Activated naive CD4-positive, alpha-beta T cell treated with anti-CD3 and anti-CD28 coated beads for 36 hours (primary cell): ENCODE measurements at regions not wholly inside any gene's neighbourhood (a gene's known extent, or its start where the extent isn't known, plus 50 kb on each side); places are given as distances from the start of the nearest gene placed in this dataset.

Experiments used
- CTCF ChIA-PET: fragments of 350-600 bp; sonication (Branson Sonifier 250); formaldehyde crosslinking; loops from one replicate; lab custom pipeline; 2021; ENCODE audit warnings: antibody characterized with exemption; lab: Charles Lee
- DNase-seq: peaks from one replicate; pipeline ENCODE4 v3.0.0-alpha.2; 2020
- H3K27ac Mint-ChIP-seq: one replicate; pipeline ENCODE4 v1.8.0; 2021; ENCODE audit warnings: mild to moderate bottlenecking, mixed read lengths
- H3K27me3 Mint-ChIP-seq: one replicate; pipeline ENCODE4 v1.8.0; 2021; ENCODE audit warnings: low read depth, mixed read lengths
- H3K36me3 Mint-ChIP-seq: one replicate; pipeline ENCODE4 v1.8.0; 2021; ENCODE audit warnings: low read depth, mixed read lengths
- H3K4me1 Mint-ChIP-seq: one replicate; pipeline ENCODE4 v1.8.0; 2021; ENCODE audit warnings: low read depth, mixed read lengths
- H3K4me3 Mint-ChIP-seq: one replicate; pipeline ENCODE4 v1.8.0; 2021; ENCODE audit warnings: mild to moderate bottlenecking, moderate library complexity, mixed read lengths
- H3K9me3 Mint-ChIP-seq: one replicate; pipeline ENCODE4 v1.8.0; 2021; ENCODE audit warnings: mixed read lengths
- intact Hi-C: fragments of 100-400 bp; cut with micrococcal nuclease; formaldehyde crosslinking; loops from one replicate; pipeline ENCODE4 v1.15.1; 2023

- intact Hi-C loops: no loop called here
- no peak for DNase-seq
- CTCF ChIA-PET: no interaction called here
- no peak overlapping the region for H3K4me3 Mint-ChIP-seq
- no peaks in the 10 kb centered on the region for H3K9me3 Mint-ChIP-seq
- no peak overlapping the region for H3K27ac Mint-ChIP-seq
- no peaks in the 10 kb centered on the region for H3K36me3 Mint-ChIP-seq
- H3K27me3 Mint-ChIP-seq: no peaks in the 10 kb centered on the region
- no peaks in the 10 kb centered on the region for H3K4me1 Mint-ChIP-seq
Measured at GRCh38 chr7:35550831-35551230, 144.1 kb downstream of the HERPUD2 start.

GRCh38 chr7:35549781-35550180, 145.2 kb downstream of the HERPUD2 start:
- H3K27me3 Mint-ChIP-seq: no peaks in the 10 kb centered on the region
- DNase-seq: no peak
- no peak overlapping the region for H3K4me3 Mint-ChIP-seq
- H3K4me1 Mint-ChIP-seq: no peaks in the 10 kb centered on the region
- CTCF ChIA-PET: no interaction called here
- H3K27ac Mint-ChIP-seq: no peak overlapping the region
- H3K36me3 Mint-ChIP-seq: no peaks in the 10 kb centered on the region
- H3K9me3 Mint-ChIP-seq: no peaks in the 10 kb centered on the region
- intact Hi-C loops: no loop called here

GRCh38 chr7:35548291-35548690, 146.6 kb downstream of the HERPUD2 start:
- intact Hi-C loops: no loop called here
- no peak for DNase-seq
- Mint-ChIP-seq H3K27me3 (no peaks in the 10 kb centered on the region), H3K4me1 (no peaks in the 10 kb centered on the region), H3K9me3 (no peaks in the 10 kb centered on the region), H3K27ac (no peak overlapping the region), H3K36me3 (no peaks in the 10 kb centered on the region), H3K4me3 (no peak overlapping the region)
- CTCF ChIA-PET: interaction anchor here (1.2 kb wide), 1 partner anchor 75 kb away, joined by 3 read pairs; no protein-coding TSS in a partner anchor

- Mint-ChIP-seq H3K4me3 (no peak overlapping the region), H3K9me3 (no peaks in the 10 kb centered on the region), H3K36me3 (no peaks in the 10 kb centered on the region), H3K27ac (no peak overlapping the region), H3K4me1 (no peaks in the 10 kb centered on the region), H3K27me3 (no peaks in the 10 kb centered on the region)
- intact Hi-C loops: no loop called here
- no peak for DNase-seq
- CTCF ChIA-PET: no interaction called here
Measured at GRCh38 chr7:35546691-35547429, 148.1 kb downstream of the HERPUD2 start.

GRCh38 chr7:35545831-35546230, 149.1 kb downstream of the HERPUD2 start:
- Mint-ChIP-seq H3K4me3 (no peak overlapping the region), H3K36me3 (no peaks in the 10 kb centered on the region), H3K27ac (no peak overlapping the region), H3K27me3 (no peaks in the 10 kb centered on the region), H3K4me1 (no peaks in the 10 kb centered on the region), H3K9me3 (no peaks in the 10 kb centered on the region)
- no peak for DNase-seq
- intact Hi-C loops: no loop called here
- CTCF ChIA-PET: interaction anchor here (0.6 to 0.9 kb wide), 2 partner anchors 361 to 1636 kb away, joined by 3 read pairs; no protein-coding TSS in a partner anchor

GRCh38 chr7:35544028-35544742, 150.8 kb downstream of the HERPUD2 start:
- H3K4me1 Mint-ChIP-seq: no peaks in the 10 kb centered on the region
- H3K36me3 Mint-ChIP-seq: no peaks in the 10 kb centered on the region
- CTCF ChIA-PET: interaction anchor here (0.7 to 1.5 kb wide), 3 partner anchors 13 to 80 kb away, joined by 3 read pairs; no protein-coding TSS in a partner anchor
- no peak overlapping the region for H3K27ac Mint-ChIP-seq
- intact Hi-C loops: no loop called here
- no peaks in the 10 kb centered on the region for H3K27me3 Mint-ChIP-seq
- H3K9me3 Mint-ChIP-seq: no peaks in the 10 kb centered on the region
- no peak overlapping the region for H3K4me3 Mint-ChIP-seq
- no peak for DNase-seq

GRCh38 chr7:35537067-35538023, 157.6 kb downstream of the HERPUD2 start:
- intact Hi-C loops: loop anchor here (1.0 to 5.0 kb wide), 9 partner anchors 17 to 1217 kb away; no protein-coding TSS in a partner anchor
- Mint-ChIP-seq H3K4me3 (peak overlapping the region; percentile 67), H3K9me3 (no peaks in the 10 kb centered on the region), H3K36me3 (no peaks in the 10 kb centered on the region), H3K27me3 (peaks cover 9% of the 10 kb centered on the region), H3K4me1 (peaks cover 1% of the 10 kb centered on the region), H3K27ac (no peak overlapping the region)
- peak; percentile 79 for DNase-seq
- CTCF ChIA-PET: interaction anchor here (0.6 to 2.8 kb wide), 4 partner anchors 17 to 112 kb away, joined by 3 to 13 read pairs (median 8); no protein-coding TSS in a partner anchor

- intact Hi-C loops: loop anchor here (2.0 to 5.0 kb wide), 4 partner anchors 349 to 1216 kb away; no protein-coding TSS in a partner anchor
- Mint-ChIP-seq H3K4me3 (no peak overlapping the region), H3K36me3 (no peaks in the 10 kb centered on the region), H3K4me1 (peaks cover 1% of the 10 kb centered on the region), H3K27me3 (peaks cover 9% of the 10 kb centered on the region), H3K27ac (no peak overlapping the region), H3K9me3 (no peaks in the 10 kb centered on the region)
- CTCF ChIA-PET: interaction anchor here (0.8 to 0.9 kb wide), 2 partner anchors 17 to 112 kb away, joined by 3 read pairs; no protein-coding TSS in a partner anchor
- no peak for DNase-seq
Measured at GRCh38 chr7:35536396-35536826, 158.5 kb downstream of the HERPUD2 start.

- Mint-ChIP-seq H3K27me3 (peaks cover 7% of the 10 kb centered on the region), H3K4me1 (peaks cover 1% of the 10 kb centered on the region), H3K9me3 (no peaks in the 10 kb centered on the region), H3K4me3 (no peak overlapping the region), H3K36me3 (no peaks in the 10 kb centered on the region), H3K27ac (no peak overlapping the region)
- CTCF ChIA-PET: no interaction called here
- intact Hi-C loops: no loop called here
- no peak for DNase-seq
Measured at GRCh38 chr7:35533902-35534301, 161.0 kb downstream of the HERPUD2 start.

GRCh38 chr7:35530124-35531109, 164.5 kb downstream of the HERPUD2 start:
- no peak for DNase-seq
- H3K4me3 Mint-ChIP-seq: no peak overlapping the region
- no peaks in the 10 kb centered on the region for H3K4me1 Mint-ChIP-seq
- no peak overlapping the region for H3K27ac Mint-ChIP-seq
- H3K36me3 Mint-ChIP-seq: no peaks in the 10 kb centered on the region
- H3K27me3 Mint-ChIP-seq: no peaks in the 10 kb centered on the region
- intact Hi-C loops: no loop called here
- no peaks in the 10 kb centered on the region for H3K9me3 Mint-ChIP-seq
- CTCF ChIA-PET: interaction anchor here (1.3 kb wide), 1 partner anchor 10 kb away, joined by 4 read pairs; no protein-coding TSS in a partner anchor

GRCh38 chr7:35529713-35530112, 165.2 kb downstream of the HERPUD2 start:
- Mint-ChIP-seq H3K9me3 (no peaks in the 10 kb centered on the region), H3K4me3 (no peak overlapping the region), H3K4me1 (no peaks in the 10 kb centered on the region), H3K27me3 (no peaks in the 10 kb centered on the region), H3K36me3 (no peaks in the 10 kb centered on the region), H3K27ac (no peak overlapping the region)
- CTCF ChIA-PET: interaction anchor here (1.3 kb wide), 1 partner anchor 9 kb away, joined by 4 read pairs; no protein-coding TSS in a partner anchor
- DNase-seq: no peak
- intact Hi-C loops: no loop called here
